ENCODE measurements at regions not wholly inside any gene's neighbourhood (a gene's known extent, or its start where the extent isn't known, plus 50 kb on each side); places are given as distances from the start of the nearest gene placed in this dataset.
"Not testable (repeated sequence)": the region's sequence is repeated elsewhere in the genome, so short reads cannot be mapped to it uniquely, and the experiment has no call there.

GRCh38 chr22:45084400-45084920 is 74.7 kb upstream of the PHF21B start:
- H3K27me3 Mint-ChIP-seq (ENCODE audit: low read depth) = peaks cover 2% of the 10 kb centered on the region
- intact Hi-C loops (cut with micrococcal nuclease) = loop anchor here (5.0 kb wide), 2 partner anchors 77 to 262 kb away; no protein-coding TSS in a partner anchor
- DNase-seq (ENCODE audit: low spot score) = no peak

GRCh38 chr22:45087802-45088201 is 75.9 kb upstream of the NUP50 start:
- no peak overlapping the region for H3K4me3 Mint-ChIP-seq (ENCODE audit: low read depth)
- H3K27ac Mint-ChIP-seq = no peak overlapping the region
- intact Hi-C loops (cut with micrococcal nuclease) = no loop called here
- DNase-seq (ENCODE audit: low spot score) = no peak
- peaks cover 7% of the 10 kb centered on the region for H3K4me1 Mint-ChIP-seq (ENCODE audit: low read depth)
- H3K9me3 Mint-ChIP-seq = no peaks in the 10 kb centered on the region
- no peaks in the 10 kb centered on the region for H3K27me3 Mint-ChIP-seq (ENCODE audit: low read depth)
- H3K36me3 Mint-ChIP-seq (ENCODE audit: low read depth) = no peaks in the 10 kb centered on the region

More at GRCh38 chr22:45084400-45084920, 74.7 kb upstream of the PHF21B start:
- no peak overlapping the region for H3K4me3 Mint-ChIP-seq (ENCODE audit: low read depth)
- peaks cover 5% of the 10 kb centered on the region for H3K9me3 Mint-ChIP-seq
- H3K4me1 Mint-ChIP-seq (ENCODE audit: low read depth) = peaks cover 7% of the 10 kb centered on the region
- no peak overlapping the region for H3K27ac Mint-ChIP-seq
- H3K36me3 Mint-ChIP-seq (ENCODE audit: low read depth) = no peaks in the 10 kb centered on the region

GRCh38 chr22:45088576-45088975 is 75.1 kb upstream of the NUP50 start:
- DNase-seq (ENCODE audit: low spot score) = no peak
- Mint-ChIP-seq H3K27me3 (ENCODE audit: low read depth) (no peaks in the 10 kb centered on the region), H3K36me3 (ENCODE audit: low read depth) (no peaks in the 10 kb centered on the region), H3K4me3 (ENCODE audit: low read depth) (no peak overlapping the region), H3K4me1 (ENCODE audit: low read depth) (peaks cover 7% of the 10 kb centered on the region), H3K9me3 (no peaks in the 10 kb centered on the region), H3K27ac (no peak overlapping the region)
- intact Hi-C loops (cut with micrococcal nuclease) = no loop called here

- Mint-ChIP-seq H3K27me3 (ENCODE audit: low read depth) (peaks cover 3% of the 10 kb centered on the region), H3K27ac (no peak overlapping the region), H3K36me3 (ENCODE audit: low read depth) (no peaks in the 10 kb centered on the region), H3K4me1 (ENCODE audit: low read depth) (no peaks in the 10 kb centered on the region), H3K9me3 (no peaks in the 10 kb centered on the region), H3K4me3 (ENCODE audit: low read depth) (no peak overlapping the region)
- no peak for DNase-seq (ENCODE audit: low spot score)
- intact Hi-C loops (cut with micrococcal nuclease) = no loop called here
These were observed 73.2 kb upstream of the NUP50 start for GRCh38 chr22:45090497-45090910.

GRCh38 chr22:45091254-45091854 is 72.4 kb upstream of the NUP50 start:
- Mint-ChIP-seq H3K36me3 (ENCODE audit: low read depth) (no peaks in the 10 kb centered on the region), H3K9me3 (no peaks in the 10 kb centered on the region), H3K4me3 (ENCODE audit: low read depth) (no peak overlapping the region), H3K27ac (no peak overlapping the region), H3K4me1 (ENCODE audit: low read depth) (no peaks in the 10 kb centered on the region), H3K27me3 (ENCODE audit: low read depth) (peaks cover 4% of the 10 kb centered on the region)
- intact Hi-C loops (cut with micrococcal nuclease) = no loop called here
- DNase-seq (ENCODE audit: low spot score) = no peak

- H3K4me1 Mint-ChIP-seq (ENCODE audit: low read depth); intact Hi-C loops (cut with micrococcal nuclease); H3K4me3 Mint-ChIP-seq (ENCODE audit: low read depth); H3K27me3 Mint-ChIP-seq (ENCODE audit: low read depth); H3K9me3 Mint-ChIP-seq; H3K27ac Mint-ChIP-seq; DNase-seq (ENCODE audit: low spot score); H3K36me3 Mint-ChIP-seq (ENCODE audit: low read depth): not testable (repeated sequence)
These were observed 71.8 kb upstream of the NUP50 start for GRCh38 chr22:45091875-45092274.

GRCh38 chr22:45092644-45093043 is 71.1 kb upstream of the NUP50 start:
- intact Hi-C loops (cut with micrococcal nuclease) = no loop called here
- Mint-ChIP-seq H3K4me1 (ENCODE audit: low read depth) (no peaks in the 10 kb centered on the region), H3K27ac (no peak overlapping the region), H3K27me3 (ENCODE audit: low read depth) (peaks cover 10% of the 10 kb centered on the region), H3K4me3 (ENCODE audit: low read depth) (no peak overlapping the region), H3K36me3 (ENCODE audit: low read depth) (no peaks in the 10 kb centered on the region), H3K9me3 (no peaks in the 10 kb centered on the region)
- DNase-seq (ENCODE audit: low spot score) = no peak

GRCh38 chr22:45093609-45094008 is 70.1 kb upstream of the NUP50 start:
- Mint-ChIP-seq H3K9me3 (no peaks in the 10 kb centered on the region), H3K27me3 (ENCODE audit: low read depth) (peaks cover 10% of the 10 kb centered on the region), H3K27ac (no peak overlapping the region), H3K4me1 (ENCODE audit: low read depth) (peaks cover 3% of the 10 kb centered on the region), H3K4me3 (ENCODE audit: low read depth) (no peak overlapping the region), H3K36me3 (ENCODE audit: low read depth) (no peaks in the 10 kb centered on the region)
- intact Hi-C loops (cut with micrococcal nuclease) = no loop called here
- DNase-seq (ENCODE audit: low spot score) = no peak

- H3K27ac Mint-ChIP-seq = no peak overlapping the region
- intact Hi-C loops (cut with micrococcal nuclease) = no loop called here
- no peaks in the 10 kb centered on the region for H3K9me3 Mint-ChIP-seq
These were observed 69.5 kb upstream of the NUP50 start for GRCh38 chr22:45094081-45094720.

GRCh38 chr22:45094825-45095224 is 68.9 kb upstream of the NUP50 start:
- no peaks in the 10 kb centered on the region for H3K36me3 Mint-ChIP-seq (ENCODE audit: low read depth)
- intact Hi-C loops (cut with micrococcal nuclease) = no loop called here

More at GRCh38 chr22:45094081-45094720, 69.5 kb upstream of the NUP50 start:
- Mint-ChIP-seq H3K36me3 (ENCODE audit: low read depth) (no peaks in the 10 kb centered on the region), H3K4me1 (ENCODE audit: low read depth) (peaks cover 3% of the 10 kb centered on the region), H3K27me3 (ENCODE audit: low read depth) (peaks cover 10% of the 10 kb centered on the region), H3K4me3 (ENCODE audit: low read depth) (no peak overlapping the region)
- no peak for DNase-seq (ENCODE audit: low spot score)

GRCh38 chr22:45096256-45096907 is 67.3 kb upstream of the NUP50 start:
- peaks cover 16% of the 10 kb centered on the region for H3K27me3 Mint-ChIP-seq (ENCODE audit: low read depth)
- H3K9me3 Mint-ChIP-seq = no peaks in the 10 kb centered on the region
- intact Hi-C loops (cut with micrococcal nuclease) = loop anchor here (1.0 kb wide), 2 partner anchors 121 to 276 kb away; no protein-coding TSS in a partner anchor
- no peak overlapping the region for H3K4me3 Mint-ChIP-seq (ENCODE audit: low read depth)
- DNase-seq (ENCODE audit: low spot score) = peak; percentile 22
- H3K27ac Mint-ChIP-seq = no peak overlapping the region
- H3K36me3 Mint-ChIP-seq (ENCODE audit: low read depth) = no peaks in the 10 kb centered on the region
- peaks cover 3% of the 10 kb centered on the region for H3K4me1 Mint-ChIP-seq (ENCODE audit: low read depth)

More at GRCh38 chr22:45094825-45095224, 68.9 kb upstream of the NUP50 start:
- no peak overlapping the region for H3K4me3 Mint-ChIP-seq (ENCODE audit: low read depth)
- H3K27ac Mint-ChIP-seq = no peak overlapping the region
- DNase-seq (ENCODE audit: low spot score) = no peak
- no peaks in the 10 kb centered on the region for H3K9me3 Mint-ChIP-seq
- H3K27me3 Mint-ChIP-seq (ENCODE audit: low read depth) = peaks cover 14% of the 10 kb centered on the region
- H3K4me1 Mint-ChIP-seq (ENCODE audit: low read depth) = peaks cover 3% of the 10 kb centered on the region

GRCh38 chr22:45097061-45097460 is 66.7 kb upstream of the NUP50 start:
- peaks cover 3% of the 10 kb centered on the region for H3K4me1 Mint-ChIP-seq (ENCODE audit: low read depth)
- H3K9me3 Mint-ChIP-seq = no peaks in the 10 kb centered on the region
- no peaks in the 10 kb centered on the region for H3K36me3 Mint-ChIP-seq (ENCODE audit: low read depth)
- no peak for DNase-seq (ENCODE audit: low spot score)
- H3K27ac Mint-ChIP-seq = no peak overlapping the region
- intact Hi-C loops (cut with micrococcal nuclease) = no loop called here
- no peak overlapping the region for H3K4me3 Mint-ChIP-seq (ENCODE audit: low read depth)
- H3K27me3 Mint-ChIP-seq (ENCODE audit: low read depth) = peaks cover 18% of the 10 kb centered on the region

- H3K4me1 Mint-ChIP-seq (ENCODE audit: low read depth) = peaks cover 3% of the 10 kb centered on the region
- no peak overlapping the region for H3K27ac Mint-ChIP-seq
- peaks cover 18% of the 10 kb centered on the region for H3K27me3 Mint-ChIP-seq (ENCODE audit: low read depth)
- intact Hi-C loops (cut with micrococcal nuclease) = no loop called here
- no peak for DNase-seq (ENCODE audit: low spot score)
- H3K36me3 Mint-ChIP-seq (ENCODE audit: low read depth) = no peaks in the 10 kb centered on the region
- H3K4me3 Mint-ChIP-seq (ENCODE audit: low read depth) = no peak overlapping the region
- H3K9me3 Mint-ChIP-seq = no peaks in the 10 kb centered on the region
These were observed 65.7 kb upstream of the NUP50 start for GRCh38 chr22:45098056-45098455.

Data from activated T-helper 2 cell treated with anti-CD3 and anti-CD28 coated beads, Interferon-gamma antibody, Interleukin-2, Interleukin-4, amounts not matched to agents 10 μg/mL and 5 μg/mL and 100 μg/mL, durations not matched to agents 14 hours and 24 hours and 36 hours (primary cell).